ENCODE measurements at regions not wholly inside any gene's neighbourhood (a gene's known extent, or its start where the extent isn't known, plus 50 kb on each side); places are given as distances from the start of the nearest gene placed in this dataset.
"Not testable (repeated sequence)": the region's sequence is repeated elsewhere in the genome, so short reads cannot be mapped to it uniquely, and the experiment has no call there.

DNA sequence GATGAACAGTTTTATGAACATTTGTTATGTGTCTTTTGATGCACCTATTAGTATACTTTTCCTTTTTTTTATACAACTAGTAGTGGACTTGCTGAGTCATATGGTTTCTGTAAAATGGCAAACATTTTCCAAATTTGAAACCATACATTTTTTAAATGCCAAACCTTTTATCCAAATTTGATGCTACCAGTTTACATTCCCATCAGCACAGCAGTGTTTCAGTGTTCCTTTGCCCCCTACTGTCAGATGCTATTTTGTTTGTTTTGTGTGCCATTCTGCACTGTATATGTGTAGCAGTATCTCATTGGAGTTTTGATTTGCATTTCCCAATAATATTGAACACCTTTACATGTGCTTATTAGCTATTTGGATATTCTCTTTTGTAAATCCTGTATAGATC is 219.4 kb downstream of the TANC2 start:
- peak; percentile 45 for DNase-seq

GRCh38 chr17:63189082-63189481 is 223.0 kb downstream of the TANC2 start:
- peak; percentile 68 for DNase-seq

- peak; percentile 10 for DNase-seq
Measured at GRCh38 chr17:63189930-63190329, 223.9 kb downstream of the TANC2 start.

DNA sequence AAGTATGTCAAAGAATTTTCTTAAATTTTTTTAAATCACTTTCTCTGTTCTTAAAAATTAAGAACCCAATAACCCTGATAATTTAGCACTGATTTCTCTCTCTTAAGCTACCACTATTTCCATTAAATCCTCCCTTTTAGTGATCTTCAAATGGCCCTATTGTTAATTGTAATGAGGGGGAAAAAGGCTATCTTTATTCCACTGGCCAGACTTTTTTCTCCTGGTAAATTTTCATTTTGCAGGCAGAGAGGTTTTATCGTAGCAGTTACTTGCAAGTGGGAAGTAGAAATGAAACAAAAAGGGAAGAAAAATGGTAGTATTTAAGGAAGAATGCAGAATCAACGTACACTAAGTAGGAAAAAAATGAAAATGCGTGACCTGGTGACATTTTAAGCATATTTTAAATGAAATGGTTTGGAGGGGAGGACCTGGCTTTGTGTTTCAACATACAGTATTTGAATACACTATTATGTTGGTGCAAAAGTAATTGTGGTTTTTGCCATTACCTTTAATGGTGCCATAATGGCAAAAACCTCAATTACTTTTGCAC is 224.9 kb downstream of the TANC2 start:
- no peak for DNase-seq

GRCh38 chr17:63191610-63192009 is 225.6 kb downstream of the TANC2 start:
- no peak for DNase-seq

DNA sequence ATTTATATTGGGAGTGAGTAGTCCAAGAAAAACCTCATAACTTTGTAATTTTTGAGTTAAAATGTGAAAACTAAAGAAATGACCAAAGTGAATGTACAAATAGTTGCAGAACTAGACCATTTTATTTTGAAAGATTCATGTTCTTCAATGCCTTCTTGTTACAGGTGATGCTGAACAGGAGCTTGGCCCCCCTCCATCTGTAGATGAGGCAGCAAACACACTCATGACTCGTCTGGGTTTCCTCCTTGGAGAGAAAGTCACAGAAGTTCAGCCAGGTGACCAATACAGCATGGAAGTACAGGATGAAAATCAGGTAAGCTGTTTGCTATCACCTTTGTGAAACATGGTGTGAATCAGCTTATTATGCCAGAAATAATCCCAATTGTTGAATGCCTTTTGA is 227.8 kb downstream of the TANC2 start:
- DNase-seq: no peak

- DNase-seq: no peak
Measured at GRCh38 chr17:63196772-63197335, 230.8 kb downstream of the TANC2 start.

DNA sequence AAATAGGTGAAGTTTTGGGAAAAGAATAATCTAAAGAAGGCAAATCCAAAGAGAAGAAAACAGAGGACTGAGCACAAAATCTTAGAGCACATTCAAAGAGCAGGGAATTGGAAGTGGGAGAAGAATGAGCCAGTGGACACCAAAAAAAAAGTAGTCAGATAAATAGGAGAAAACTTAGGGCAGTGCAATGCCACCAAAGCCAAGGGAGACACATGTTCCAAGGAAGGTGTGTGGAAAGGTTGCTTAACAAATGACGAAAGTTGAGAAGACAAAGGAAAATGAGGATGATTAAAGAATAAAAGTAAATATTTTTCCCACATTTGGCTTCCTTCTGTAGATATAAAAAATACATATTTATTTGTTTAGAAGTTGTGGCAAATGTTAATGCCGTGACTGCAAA is 237.6 kb downstream of the TANC2 start:
- DNase-seq: no peak

DNA sequence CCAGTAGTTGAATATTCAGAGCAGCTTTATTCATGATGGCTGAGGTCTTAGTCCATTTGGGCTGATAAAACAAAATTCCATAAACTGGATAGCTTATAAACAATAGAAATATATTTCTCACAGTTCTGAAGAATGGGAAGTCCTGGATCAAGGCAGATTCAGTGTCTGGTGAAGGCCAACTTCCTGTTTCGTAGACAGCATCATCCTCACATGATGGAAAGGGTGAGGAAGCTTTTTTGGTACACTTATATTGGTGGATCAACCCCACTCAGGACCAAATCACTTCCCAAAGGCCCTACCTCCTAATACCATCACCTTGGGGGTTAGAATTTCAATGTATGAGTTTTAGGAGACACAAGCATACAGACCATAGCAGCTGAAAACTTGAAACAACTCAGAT is 224.2 kb downstream of the CYB561 start:
- DNase-seq: no peak

DNA sequence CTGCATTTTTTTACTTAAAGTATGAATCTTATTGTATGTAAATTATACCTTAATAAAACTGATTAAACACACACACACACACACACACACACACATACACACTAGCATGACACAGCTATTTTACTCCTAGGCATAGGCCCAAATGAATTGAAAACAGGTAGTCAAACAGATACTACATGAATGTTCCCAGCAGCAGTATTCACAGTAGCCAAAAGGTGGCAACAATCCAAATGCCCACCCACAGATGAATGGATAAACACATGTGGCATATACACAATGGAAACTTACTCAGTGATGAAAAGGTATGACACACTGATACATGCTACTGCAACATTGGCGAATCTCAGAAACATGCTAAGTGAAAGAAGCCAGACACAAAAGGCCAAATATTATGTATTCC is 223.5 kb downstream of the CYB561 start:
- DNase-seq: peak; percentile 7

GRCh38 chr17:63223212-63223911 is 222.7 kb downstream of the CYB561 start:
- DNase-seq: no peak

GRCh38 chr17:63224644-63225043 is 221.5 kb downstream of the CYB561 start:
- no peak for DNase-seq

DNA sequence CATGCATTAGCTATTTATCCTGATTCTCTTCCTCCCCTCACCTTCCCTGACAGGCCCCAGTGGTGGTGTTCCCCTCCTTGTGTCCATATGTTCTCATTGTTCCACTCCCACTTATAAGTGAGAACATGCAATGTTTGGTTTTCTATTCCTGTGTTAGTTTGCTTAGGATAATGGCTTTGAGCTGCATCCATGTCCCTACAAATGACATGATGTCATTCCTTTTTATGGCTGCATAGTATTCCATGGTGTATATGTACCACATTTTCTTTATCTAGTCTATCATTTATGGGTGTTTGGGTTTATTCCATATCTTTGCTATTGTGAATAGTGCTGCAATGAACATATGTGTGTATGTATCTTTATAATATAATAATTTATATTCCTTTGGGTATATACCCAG is 219.4 kb downstream of the CYB561 start:
- not testable (repeated sequence) for DNase-seq

- DNase-seq: not testable (repeated sequence)
Measured at GRCh38 chr17:63231015-63231620, 215.0 kb downstream of the CYB561 start.

DNA sequence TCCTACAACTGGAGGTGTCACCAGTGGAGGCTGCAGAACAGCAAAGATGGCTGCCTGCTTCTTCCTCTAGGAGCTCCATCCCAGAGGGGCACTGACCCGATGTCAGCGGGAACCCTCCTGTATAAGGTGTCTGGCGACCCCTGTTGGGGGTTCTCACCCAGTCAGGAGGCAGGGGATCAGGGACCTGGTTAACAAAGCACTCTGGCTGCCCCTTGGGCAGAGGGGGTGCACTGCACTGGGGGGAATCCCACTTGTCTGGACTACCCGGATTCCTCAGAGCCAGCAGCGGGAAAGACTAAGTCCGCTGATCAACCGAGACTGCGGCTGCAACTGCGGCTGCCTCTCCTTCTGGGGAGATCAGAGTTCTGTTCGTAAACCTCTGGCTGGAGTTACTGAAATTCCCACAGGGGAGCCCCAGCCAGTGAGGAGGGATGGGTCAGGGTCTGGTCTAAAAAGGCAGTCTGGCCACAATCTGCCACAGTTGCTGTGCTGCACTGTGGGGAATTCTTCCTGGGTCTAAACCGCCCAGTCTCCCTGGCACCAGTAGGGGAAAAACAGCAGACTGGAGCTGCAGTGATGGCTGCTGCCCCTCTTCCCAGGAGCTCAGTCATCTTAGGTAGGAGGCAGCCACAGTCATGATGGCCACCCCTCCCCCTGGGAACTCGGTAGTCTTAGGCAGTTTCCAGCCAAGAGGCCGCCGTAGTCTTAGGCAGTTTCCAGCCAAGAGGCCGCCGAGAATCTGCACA is 213.4 kb downstream of the CYB561 start:
- DNase-seq: no peak

DNA sequence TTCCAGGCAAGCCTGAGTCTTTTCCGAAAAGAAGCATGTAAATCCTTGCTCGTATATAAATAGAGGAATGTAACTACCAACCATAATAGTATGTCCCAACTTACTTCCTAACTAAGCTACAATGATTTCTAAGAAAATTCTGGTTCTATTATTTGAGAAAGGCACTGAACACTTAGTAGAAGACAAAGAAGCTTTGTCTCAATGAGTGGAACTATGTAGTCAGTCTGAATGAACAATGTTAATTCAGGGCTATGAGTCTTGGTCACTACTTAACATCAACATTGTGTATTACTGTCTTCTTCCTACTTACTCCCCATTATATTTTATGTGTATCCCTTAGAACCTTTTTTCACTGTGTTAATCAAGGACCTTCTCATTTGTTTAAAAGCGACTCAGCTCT is 206.0 kb downstream of the CYB561 start:
- no peak for DNase-seq

DNA sequence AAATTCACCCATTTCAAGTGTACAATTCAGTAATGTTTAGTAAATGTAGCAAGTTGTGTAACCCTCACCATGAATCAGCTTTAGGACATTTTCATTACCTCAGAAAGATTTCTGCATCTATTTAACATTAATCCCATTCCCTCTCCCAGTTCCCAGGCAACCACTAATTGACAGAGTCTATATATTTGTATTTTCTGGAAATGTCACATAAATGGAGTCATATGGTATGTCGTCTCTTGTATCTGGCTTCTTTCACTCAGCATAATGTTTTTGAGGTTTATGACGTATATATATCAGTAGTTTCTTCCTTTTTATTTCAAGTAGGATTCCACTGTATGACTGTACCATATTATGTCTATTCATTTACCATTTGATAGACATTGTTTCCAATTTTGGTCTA is 199.8 kb downstream of the CYB561 start:
- DNase-seq: peak; percentile 89

DNA sequence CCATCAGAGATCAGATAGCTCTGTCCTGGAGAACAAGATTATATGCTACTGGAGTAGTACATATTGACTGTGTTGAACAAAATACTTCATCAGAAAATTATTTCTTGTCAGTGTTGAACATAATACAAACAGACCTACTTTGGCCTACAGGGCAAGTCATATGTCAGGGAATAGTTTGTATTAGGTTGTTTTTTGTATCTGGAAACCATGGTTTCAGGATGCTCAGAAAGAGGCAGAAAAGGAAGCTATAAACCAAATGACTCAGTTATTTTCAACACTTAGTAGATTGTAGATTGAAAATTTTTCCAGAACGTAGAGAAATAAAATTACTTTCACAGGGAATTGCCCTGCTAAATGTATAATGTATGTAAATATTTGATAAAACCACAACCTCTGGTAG is 198.4 kb downstream of the CYB561 start:
- DNase-seq: peak; percentile 29

GRCh38 chr17:63249256-63250004 is 196.7 kb downstream of the CYB561 start:
- peak; percentile 8 for DNase-seq

DNA sequence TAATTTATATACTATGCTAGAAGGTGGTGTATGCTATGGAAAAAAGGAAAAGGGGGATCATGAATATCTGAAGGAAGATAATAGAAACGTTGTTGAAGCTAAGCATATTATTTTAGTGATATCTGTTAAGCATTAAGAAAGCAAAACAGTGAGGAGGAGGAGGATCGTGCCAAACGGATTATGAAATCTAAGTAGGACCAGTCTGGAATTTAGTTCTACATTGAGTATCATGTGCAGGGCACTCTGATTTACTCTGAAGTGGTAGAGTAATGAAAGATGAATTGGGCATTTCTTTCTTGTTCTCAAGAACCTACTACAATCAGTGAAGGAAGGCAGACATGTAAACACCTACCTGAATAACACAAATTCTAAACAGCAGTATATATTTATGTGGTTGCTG is 195.3 kb downstream of the CYB561 start:
- no peak for DNase-seq

DNA sequence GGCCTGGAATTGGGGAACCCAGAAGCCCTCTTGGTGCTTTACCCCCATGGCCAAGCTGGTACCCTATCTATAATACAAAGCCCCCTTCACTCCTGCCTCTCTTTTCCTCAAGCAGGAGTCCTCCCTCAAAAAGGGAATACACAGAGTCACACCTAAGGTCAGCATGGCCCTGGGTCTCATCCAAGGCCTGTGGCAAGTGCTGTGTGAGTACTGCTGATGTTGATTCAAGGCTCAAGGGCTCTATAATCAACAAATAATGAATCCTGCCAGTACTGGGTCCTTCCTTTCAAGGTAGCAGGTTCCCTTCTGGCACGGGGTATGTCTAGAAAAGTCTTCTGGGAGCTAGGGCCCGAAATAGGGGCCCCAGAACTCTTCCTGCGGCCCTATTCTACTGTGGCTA is 187.3 kb downstream of the CYB561 start:
- no peak for DNase-seq

DNA sequence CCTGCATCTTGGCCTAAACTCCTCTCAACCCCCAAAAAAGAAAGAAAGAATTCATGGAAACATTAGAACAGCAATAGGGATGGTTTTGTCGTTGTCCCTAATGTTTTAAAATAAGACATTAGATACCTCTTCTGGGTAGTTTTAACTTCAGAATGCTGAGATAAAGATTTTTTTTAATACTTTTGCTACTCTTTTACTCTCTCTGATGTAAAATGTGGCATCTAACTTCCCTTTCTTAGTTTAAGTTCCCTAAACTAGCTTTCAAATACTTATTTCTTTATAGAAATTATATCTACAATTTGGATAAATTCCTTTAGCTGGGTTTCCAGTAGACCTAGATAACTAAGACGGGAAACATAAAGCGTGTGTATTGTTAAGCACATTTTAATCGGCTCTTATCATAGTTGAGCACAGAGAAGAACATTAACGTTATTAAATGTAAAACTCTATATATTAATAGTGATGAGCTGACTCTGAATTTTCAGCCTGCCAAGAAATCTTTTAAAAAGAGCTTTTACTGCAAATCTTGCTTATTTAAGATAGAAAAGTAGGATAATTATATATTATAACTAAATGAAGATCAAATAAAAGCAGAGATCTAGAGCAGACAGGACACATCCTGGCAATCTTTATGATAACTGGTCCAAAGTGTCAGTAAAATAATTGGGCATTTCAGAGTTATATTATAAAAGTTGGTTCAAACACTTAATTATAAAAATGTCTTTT is 183.2 kb downstream of the CYB561 start:
- DNase-seq: no peak

Measured in fibroblast of skin of abdomen (primary cell).